Neutrophil (primary cell): ENCODE measurements at regions not wholly inside any gene's neighbourhood (a gene's known extent, or its start where the extent isn't known, plus 50 kb on each side); places are given as distances from the start of the nearest gene placed in this dataset.

ENCODE experiments used
- H3K27ac ChIP-seq: fragments of 200-600 bp; sonication (generic); 2 replicates; pipeline ENCODE4 v1.5.1; 2016; ENCODE audit warnings: mild to moderate bottlenecking, moderate library complexity
- H3K27me3 ChIP-seq: fragments of 200-600 bp; sonication (generic); 2 replicates; pipeline ENCODE4 v1.6.0; 2016; ENCODE audit warnings: mild to moderate bottlenecking
- H3K36me3 ChIP-seq: fragments of 200-600 bp; sonication (generic); 2 replicates; pipeline ENCODE4 v1.5.1; 2017
- H3K4me1 ChIP-seq, 2 experiments: fragments of 200-600 bp in 1 of 2; sonication (generic) in 1 of 2; 1 replicate in 1 of 2; 2 replicates in 1 of 2; pipeline versions ENCODE4 v1.5.1 to v1.6.1; 2013 to 2016; ENCODE audit warnings: low read depth in 1 of 2, low read length in 1 of 2, mild to moderate bottlenecking in 1 of 2, moderate library complexity in 1 of 2; ENCODE audit not compliant: control insufficient read depth in 1 of 2, insufficient read depth in 1 of 2
- H3K4me3 ChIP-seq, 2 experiments: fragments of 200-600 bp in 1 of 2; sonication (generic) in 1 of 2; 1 replicate in 1 of 2; 2 replicates in 1 of 2; pipeline ENCODE4 v1.5.1; 2013 to 2016; ENCODE audit warnings: low read depth in 1 of 2, low read length in 1 of 2, mild to moderate bottlenecking in 1 of 2, moderate library complexity in 1 of 2
- H3K9me3 ChIP-seq: fragments of 200-600 bp; sonication (generic); 2 replicates; pipeline ENCODE4 v1.5.1; 2016
- TF ChIP-seq, protein P1 (sequence below): fragments of 200-600 bp; sonication (generic); IDR thresholded peaks from 2 replicates; pipeline ENCODE4 v1.5.1; 2016; ENCODE audit warnings: antibody characterized with exemption

- TF ChIP-seq, protein P1, sequence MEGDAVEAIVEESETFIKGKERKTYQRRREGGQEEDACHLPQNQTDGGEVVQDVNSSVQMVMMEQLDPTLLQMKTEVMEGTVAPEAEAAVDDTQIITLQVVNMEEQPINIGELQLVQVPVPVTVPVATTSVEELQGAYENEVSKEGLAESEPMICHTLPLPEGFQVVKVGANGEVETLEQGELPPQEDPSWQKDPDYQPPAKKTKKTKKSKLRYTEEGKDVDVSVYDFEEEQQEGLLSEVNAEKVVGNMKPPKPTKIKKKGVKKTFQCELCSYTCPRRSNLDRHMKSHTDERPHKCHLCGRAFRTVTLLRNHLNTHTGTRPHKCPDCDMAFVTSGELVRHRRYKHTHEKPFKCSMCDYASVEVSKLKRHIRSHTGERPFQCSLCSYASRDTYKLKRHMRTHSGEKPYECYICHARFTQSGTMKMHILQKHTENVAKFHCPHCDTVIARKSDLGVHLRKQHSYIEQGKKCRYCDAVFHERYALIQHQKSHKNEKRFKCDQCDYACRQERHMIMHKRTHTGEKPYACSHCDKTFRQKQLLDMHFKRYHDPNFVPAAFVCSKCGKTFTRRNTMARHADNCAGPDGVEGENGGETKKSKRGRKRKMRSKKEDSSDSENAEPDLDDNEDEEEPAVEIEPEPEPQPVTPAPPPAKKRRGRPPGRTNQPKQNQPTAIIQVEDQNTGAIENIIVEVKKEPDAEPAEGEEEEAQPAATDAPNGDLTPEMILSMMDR, result no peak
- Histone ChIP-seq H3K4me3 (no peak overlapping the region), H3K9me3 (no peaks in the 10 kb centered on the region), H3K27ac (no peak overlapping the region), H3K27me3 (no peaks in the 10 kb centered on the region), H3K4me1 (no peaks in the 10 kb centered on the region), H3K36me3 (no peaks in the 10 kb centered on the region)
Observed at GRCh38 chr2:9769171-9770005, 73.9 kb upstream of the TAF1B start.

DNA sequence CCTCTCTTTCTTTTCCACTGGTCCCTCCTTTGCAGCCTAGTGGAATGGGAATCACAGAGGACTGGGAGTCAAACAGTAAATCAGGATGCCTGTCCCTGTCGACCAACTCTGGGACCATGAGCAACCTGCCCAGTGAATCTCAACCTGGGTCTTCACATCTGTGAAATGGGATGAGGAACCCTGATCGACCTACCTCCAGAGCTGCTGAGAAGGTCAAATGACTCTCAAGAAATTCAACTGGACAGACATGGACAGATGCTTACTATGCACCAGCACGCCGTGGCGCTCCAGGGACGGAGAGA lies 73.3 kb upstream of the TAF1B start:
- Histone ChIP-seq H3K27me3 (no peaks in the 10 kb centered on the region), H3K36me3 (no peaks in the 10 kb centered on the region), H3K4me1 (no peaks in the 10 kb centered on the region), H3K27ac (no peak overlapping the region), H3K9me3 (no peaks in the 10 kb centered on the region), H3K4me3 (no peak overlapping the region)
- TF ChIP-seq, protein P1, result no peak

DNA sequence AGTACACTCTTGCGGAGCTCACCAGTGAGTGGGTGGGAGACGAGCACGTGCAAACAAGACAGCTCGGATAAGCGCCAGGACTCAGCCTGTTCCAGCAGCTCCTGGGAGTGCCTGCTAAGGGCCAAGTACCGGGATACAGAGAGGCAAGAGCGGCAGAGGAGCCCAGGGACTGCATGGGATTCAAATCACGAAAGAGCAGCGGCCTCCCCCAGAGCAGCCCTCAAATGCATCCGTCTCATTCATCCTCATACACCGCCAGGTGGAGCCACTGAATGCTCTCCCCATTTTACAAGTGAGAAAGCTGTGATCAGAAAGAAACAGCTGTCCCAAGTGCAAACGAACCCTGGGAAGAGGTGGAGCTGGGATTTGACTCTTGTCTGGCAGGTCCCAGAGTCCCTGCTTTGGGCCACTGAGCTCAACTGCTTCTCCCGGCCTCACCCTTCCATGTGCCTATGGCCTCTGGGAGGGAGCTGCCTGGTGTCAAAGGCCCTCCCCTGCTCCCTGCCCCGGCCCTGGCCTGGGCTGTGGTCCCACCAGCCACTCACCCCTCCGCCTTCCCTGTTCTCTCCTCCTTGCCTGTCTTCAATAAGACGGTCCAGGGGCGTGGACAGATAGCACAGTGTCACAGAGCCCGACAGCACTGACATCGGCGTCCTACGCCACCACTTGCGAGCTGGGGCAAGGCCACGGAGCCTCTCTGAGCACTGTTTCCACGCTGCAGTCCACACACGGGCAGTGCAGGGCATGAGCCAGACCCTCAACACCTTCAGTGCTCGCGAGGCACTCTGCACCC lies 72.8 kb upstream of the TAF1B start:
- Histone ChIP-seq H3K27me3 (no peaks in the 10 kb centered on the region), H3K4me3 (no peak overlapping the region), H3K27ac (no peak overlapping the region), H3K9me3 (no peaks in the 10 kb centered on the region), H3K4me1 (no peaks in the 10 kb centered on the region), H3K36me3 (no peaks in the 10 kb centered on the region)
- TF ChIP-seq, protein P1, result no peak

DNA sequence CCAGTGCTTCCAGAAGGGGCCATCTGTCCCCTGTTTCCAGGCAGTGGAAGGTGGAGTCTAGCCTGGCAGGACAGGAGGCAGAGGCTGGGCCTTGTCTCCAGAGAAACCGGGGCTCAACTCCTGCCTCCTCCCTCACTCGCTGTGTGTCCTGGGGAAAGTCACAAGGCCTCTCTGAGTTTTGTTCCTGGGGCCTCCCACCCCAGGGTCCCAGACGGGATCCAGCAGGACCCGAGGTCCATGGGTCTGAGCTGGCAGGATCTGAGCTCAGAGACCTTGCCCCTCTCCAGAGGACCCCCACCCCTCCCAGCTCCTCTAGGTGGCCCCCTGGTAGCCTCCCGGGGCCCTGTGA lies 72.2 kb upstream of the TAF1B start:
- Histone ChIP-seq H3K4me1 (no peaks in the 10 kb centered on the region), H3K27me3 (no peaks in the 10 kb centered on the region), H3K36me3 (no peaks in the 10 kb centered on the region), H3K9me3 (no peaks in the 10 kb centered on the region), H3K27ac (no peak overlapping the region), H3K4me3 (no peak overlapping the region)
- TF ChIP-seq, protein P1, result no peak

DNA sequence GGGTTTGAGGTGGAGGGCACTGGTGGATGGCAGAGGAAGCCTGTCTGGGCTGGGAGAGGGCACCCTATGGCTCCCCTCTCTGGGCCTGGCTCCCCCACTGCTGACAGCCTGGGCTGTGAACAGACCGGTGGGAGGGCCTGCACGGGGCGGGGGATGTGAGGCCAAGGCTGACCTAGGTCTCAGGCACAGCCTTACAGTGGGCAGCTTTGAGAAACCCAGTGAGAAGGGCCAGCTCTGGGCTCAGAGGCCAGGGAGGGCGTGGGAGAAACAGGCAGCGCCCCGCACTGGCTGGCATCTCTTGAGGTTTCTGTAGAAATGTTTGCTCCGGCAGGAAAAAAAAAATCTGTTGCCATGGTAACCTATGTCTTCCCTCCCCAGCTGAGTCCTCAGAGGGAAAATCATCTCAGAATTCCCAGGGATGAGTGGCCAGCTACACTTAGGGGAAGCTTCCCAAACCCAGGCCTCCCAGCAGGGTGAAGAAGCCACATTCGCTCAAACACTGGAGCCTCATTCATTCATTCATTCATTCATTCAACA lies 71.7 kb upstream of the TAF1B start:
- no peaks in the 10 kb centered on the region for H3K36me3 ChIP-seq
- no peaks in the 10 kb centered on the region for H3K4me1 ChIP-seq
- no peaks in the 10 kb centered on the region for H3K27me3 ChIP-seq
- TF ChIP-seq, protein P1, result no peak
- H3K9me3 ChIP-seq, result no peaks in the 10 kb centered on the region
- H3K4me3 ChIP-seq, result no peak overlapping the region
- no peak overlapping the region for H3K27ac ChIP-seq
